ENCODE measurements at regions not wholly inside any gene's neighbourhood (a gene's known extent, or its start where the extent isn't known, plus 50 kb on each side); places are given as distances from the start of the nearest gene placed in this dataset.

DNA sequence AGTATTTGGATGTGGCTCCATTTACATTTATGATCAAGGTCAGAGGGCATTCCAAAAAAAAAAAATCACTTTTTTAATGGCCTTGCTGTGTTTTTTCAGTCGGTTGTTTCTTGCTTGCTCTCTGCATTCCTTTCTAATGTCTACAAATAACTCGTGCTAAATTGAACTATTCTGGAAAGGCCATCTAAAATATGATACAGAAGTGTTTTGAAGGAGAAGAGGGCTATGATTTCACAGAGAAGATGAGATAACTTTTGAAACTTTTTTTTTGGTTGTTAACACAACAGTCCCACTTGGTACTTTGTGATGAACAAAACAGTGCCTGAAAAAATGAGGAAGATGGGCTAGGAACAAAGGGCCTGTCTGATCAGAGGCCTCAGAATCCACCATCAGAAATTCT, 156.1 kb upstream of the SMLR1 start:
- TF ChIP-seq, protein P1, sequence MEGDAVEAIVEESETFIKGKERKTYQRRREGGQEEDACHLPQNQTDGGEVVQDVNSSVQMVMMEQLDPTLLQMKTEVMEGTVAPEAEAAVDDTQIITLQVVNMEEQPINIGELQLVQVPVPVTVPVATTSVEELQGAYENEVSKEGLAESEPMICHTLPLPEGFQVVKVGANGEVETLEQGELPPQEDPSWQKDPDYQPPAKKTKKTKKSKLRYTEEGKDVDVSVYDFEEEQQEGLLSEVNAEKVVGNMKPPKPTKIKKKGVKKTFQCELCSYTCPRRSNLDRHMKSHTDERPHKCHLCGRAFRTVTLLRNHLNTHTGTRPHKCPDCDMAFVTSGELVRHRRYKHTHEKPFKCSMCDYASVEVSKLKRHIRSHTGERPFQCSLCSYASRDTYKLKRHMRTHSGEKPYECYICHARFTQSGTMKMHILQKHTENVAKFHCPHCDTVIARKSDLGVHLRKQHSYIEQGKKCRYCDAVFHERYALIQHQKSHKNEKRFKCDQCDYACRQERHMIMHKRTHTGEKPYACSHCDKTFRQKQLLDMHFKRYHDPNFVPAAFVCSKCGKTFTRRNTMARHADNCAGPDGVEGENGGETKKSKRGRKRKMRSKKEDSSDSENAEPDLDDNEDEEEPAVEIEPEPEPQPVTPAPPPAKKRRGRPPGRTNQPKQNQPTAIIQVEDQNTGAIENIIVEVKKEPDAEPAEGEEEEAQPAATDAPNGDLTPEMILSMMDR (IDR thresholded peaks at IDR 0.05), result no peak
- no peak for TF ChIP-seq POLR2A (IDR thresholded peaks at IDR 0.05)
